ENCODE measurements at regions not wholly inside any gene's neighbourhood (a gene's known extent, or its start where the extent isn't known, plus 50 kb on each side); places are given as distances from the start of the nearest gene placed in this dataset.
A peak's percentile ranks its signal among the peaks of the same experiment; 100 is the strongest.
"Not testable (repeated sequence)": the region's sequence is repeated elsewhere in the genome, so short reads cannot be mapped to it uniquely, and the experiment has no call there.

- no peak overlapping the region for H3K4me3 ChIP-seq (ENCODE audit: control insufficient read depth, low read depth, low read length)
- TF ChIP-seq, protein P1, sequence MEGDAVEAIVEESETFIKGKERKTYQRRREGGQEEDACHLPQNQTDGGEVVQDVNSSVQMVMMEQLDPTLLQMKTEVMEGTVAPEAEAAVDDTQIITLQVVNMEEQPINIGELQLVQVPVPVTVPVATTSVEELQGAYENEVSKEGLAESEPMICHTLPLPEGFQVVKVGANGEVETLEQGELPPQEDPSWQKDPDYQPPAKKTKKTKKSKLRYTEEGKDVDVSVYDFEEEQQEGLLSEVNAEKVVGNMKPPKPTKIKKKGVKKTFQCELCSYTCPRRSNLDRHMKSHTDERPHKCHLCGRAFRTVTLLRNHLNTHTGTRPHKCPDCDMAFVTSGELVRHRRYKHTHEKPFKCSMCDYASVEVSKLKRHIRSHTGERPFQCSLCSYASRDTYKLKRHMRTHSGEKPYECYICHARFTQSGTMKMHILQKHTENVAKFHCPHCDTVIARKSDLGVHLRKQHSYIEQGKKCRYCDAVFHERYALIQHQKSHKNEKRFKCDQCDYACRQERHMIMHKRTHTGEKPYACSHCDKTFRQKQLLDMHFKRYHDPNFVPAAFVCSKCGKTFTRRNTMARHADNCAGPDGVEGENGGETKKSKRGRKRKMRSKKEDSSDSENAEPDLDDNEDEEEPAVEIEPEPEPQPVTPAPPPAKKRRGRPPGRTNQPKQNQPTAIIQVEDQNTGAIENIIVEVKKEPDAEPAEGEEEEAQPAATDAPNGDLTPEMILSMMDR (conservative IDR thresholded peaks at IDR 0.05; ENCODE audit: control insufficient read depth, insufficient read depth, low read depth, low read length) = no peak
- DNase-seq (ENCODE audit: low read depth) = peak; percentile 29
Measured at GRCh38 chr5:36778336-36778735, 98.2 kb upstream of the NIPBL start.

- H3K4me3 ChIP-seq (ENCODE audit: control insufficient read depth, low read depth, low read length); DNase-seq (ENCODE audit: low read depth): not testable (repeated sequence)
Measured at GRCh38 chr5:36782612-36783011, 94.0 kb upstream of the NIPBL start.

DNA sequence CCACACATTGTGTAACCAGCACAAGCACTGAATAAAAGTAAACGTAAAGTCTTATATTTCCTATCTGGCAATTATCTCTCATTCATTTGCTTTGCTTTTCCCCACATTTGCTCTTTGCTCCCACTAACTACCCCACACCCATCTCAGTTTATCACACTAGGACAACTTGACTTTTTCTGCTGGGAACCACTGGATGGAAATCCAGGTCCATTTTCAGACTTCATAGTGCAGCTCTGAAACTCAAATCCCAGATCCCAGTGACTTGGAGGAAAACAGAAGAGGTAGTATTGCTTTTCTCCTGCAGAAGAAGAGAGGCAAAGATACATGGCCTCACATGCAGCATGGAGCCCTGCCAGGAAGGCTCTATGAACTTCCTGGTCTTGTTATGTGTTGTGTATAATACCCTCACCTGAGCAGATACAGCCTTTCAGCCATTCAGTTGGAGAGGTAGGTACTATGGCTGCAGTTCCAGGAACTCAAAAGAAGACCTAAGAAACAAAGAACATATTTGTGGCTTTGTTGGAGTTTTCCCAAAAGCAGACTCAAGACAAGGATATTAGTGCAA, 90.0 kb upstream of the NIPBL start:
- DNase-seq (ENCODE audit: low read depth) = no peak
- H3K4me3 ChIP-seq (ENCODE audit: control insufficient read depth, low read depth, low read length) = no peak overlapping the region
- TF ChIP-seq, protein P1 (conservative IDR thresholded peaks at IDR 0.05; ENCODE audit: control insufficient read depth, insufficient read depth, low read depth, low read length) = no peak

DNA sequence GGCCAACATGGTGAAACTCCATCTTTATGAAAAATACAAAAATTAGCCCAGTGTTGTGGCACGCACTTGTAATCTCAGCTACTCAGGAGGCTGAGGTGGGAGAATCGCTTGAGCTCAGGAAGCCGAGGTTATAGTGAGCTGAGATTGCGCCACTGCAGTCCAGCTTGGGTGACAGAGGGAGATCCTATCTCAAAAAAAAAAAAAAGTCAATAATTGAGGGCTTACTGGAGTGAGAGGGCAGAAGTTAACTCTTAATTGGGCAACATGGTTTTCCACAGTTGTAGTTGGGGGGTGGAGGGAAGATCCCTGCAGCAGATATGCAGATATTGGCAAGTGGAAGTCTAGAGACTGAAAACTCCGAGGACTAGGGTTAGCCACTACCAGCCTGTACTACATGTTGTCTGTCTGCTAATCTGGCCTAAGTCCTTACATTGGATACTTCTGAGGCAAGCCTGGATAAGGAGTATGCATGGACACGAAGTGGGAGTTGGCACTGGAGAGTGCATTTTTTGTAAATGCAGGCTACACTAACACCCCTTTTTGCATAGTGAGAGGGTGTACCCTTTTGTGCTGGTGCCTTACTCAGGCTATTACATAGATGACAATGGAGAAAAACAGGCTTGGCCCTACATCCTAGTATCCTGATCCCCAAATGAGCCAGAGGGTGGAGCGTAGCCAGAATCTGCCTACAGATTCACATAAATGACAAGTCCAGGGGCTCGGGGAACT, 89.0 kb upstream of the NIPBL start:
- TF ChIP-seq, protein P1 (conservative IDR thresholded peaks at IDR 0.05; ENCODE audit: control insufficient read depth, insufficient read depth, low read depth, low read length) = no peak
- no peak for DNase-seq (ENCODE audit: low read depth)
- H3K4me3 ChIP-seq (ENCODE audit: control insufficient read depth, low read depth, low read length) = no peak overlapping the region

GRCh38 chr5:36790847-36791246, 85.7 kb upstream of the NIPBL start:
- peak; percentile 61 for DNase-seq (ENCODE audit: low read depth)
- no peak overlapping the region for H3K4me3 ChIP-seq (ENCODE audit: control insufficient read depth, low read depth, low read length)
- TF ChIP-seq, protein P1 (conservative IDR thresholded peaks at IDR 0.05; ENCODE audit: control insufficient read depth, insufficient read depth, low read depth, low read length) = no peak

GRCh38 chr5:36792560-36793180, 83.9 kb upstream of the NIPBL start:
- DNase-seq (ENCODE audit: low read depth) = no peak
- TF ChIP-seq, protein P1 (conservative IDR thresholded peaks at IDR 0.05; ENCODE audit: control insufficient read depth, insufficient read depth, low read depth, low read length) = no peak
- no peak overlapping the region for H3K4me3 ChIP-seq (ENCODE audit: control insufficient read depth, low read depth, low read length)

DNA sequence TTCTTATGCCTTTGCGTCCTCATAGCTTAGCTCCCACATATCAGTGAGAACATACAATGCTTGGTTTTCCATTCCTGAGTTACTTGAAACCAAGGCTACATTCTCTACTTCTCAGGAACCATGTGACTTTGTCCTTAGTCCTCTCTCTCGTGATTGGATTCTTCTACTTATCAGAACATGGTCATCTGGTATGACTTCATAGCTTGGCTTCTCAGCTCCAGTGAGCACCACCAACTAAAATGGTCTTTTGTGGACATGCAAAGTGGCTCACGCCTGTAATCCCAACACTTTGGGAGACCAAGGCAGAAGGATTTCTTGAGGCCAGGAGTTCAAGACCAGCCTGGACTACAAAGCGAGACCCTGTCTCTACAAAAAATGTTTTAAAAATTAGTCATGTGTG, 81.2 kb upstream of the NIPBL start:
- TF ChIP-seq, protein P1 (conservative IDR thresholded peaks at IDR 0.05; ENCODE audit: control insufficient read depth, insufficient read depth, low read depth, low read length) = no peak
- no peak for DNase-seq (ENCODE audit: low read depth)
- no peak overlapping the region for H3K4me3 ChIP-seq (ENCODE audit: control insufficient read depth, low read depth, low read length)
